AG10803 (cell line): ENCODE measurements at regions not wholly inside any gene's neighbourhood (a gene's known extent, or its start where the extent isn't known, plus 50 kb on each side); places are given as distances from the start of the nearest gene placed in this dataset.
"Not testable (repeated sequence)": the region's sequence is repeated elsewhere in the genome, so short reads cannot be mapped to it uniquely, and the experiment has no call there.

ENCODE experiments used
- DNase-seq: peaks from one replicate; pipeline ENCODE4 v3.0.0; 2010; ENCODE audit warnings: low read depth
- H3K4me3 ChIP-seq: 2 replicates; pipeline ENCODE4 v1.5.1; 2011; ENCODE audit warnings: mild to moderate bottlenecking, low read length, control low read depth
- CTCF ChIP-seq: conservative IDR thresholded peaks from 2 replicates; pipeline ENCODE4 v1.5.1; 2011; ENCODE audit warnings: mild to moderate bottlenecking, low read length, control low read depth, inconsistent platforms

GRCh38 chr18:11468120-11468519 lies 141.3 kb upstream of the SLC35G4 start:
- no peak for TF ChIP-seq CTCF
- H3K4me3 ChIP-seq, result no peak overlapping the region
- DNase-seq, result no peak

- H3K4me3 ChIP-seq, result no peak overlapping the region
- no peak for DNase-seq
- TF ChIP-seq CTCF, result no peak
Measured at GRCh38 chr18:11467611-11468010, 141.8 kb upstream of the SLC35G4 start.

- no peak overlapping the region for H3K4me3 ChIP-seq
- no peak for TF ChIP-seq CTCF
- DNase-seq, result no peak
Measured at GRCh38 chr18:11464129-11464528, 145.3 kb upstream of the SLC35G4 start.

GRCh38 chr18:11458447-11458846 lies 150.9 kb upstream of the SLC35G4 start:
- TF ChIP-seq CTCF, result no peak
- H3K4me3 ChIP-seq, result no peak overlapping the region
- no peak for DNase-seq

- DNase-seq, H3K4me3 ChIP-seq: not testable (repeated sequence)
Measured at GRCh38 chr18:11457853-11458252, 151.5 kb upstream of the SLC35G4 start.

- H3K4me3 ChIP-seq, result no peak overlapping the region
- TF ChIP-seq CTCF, result no peak
Measured at GRCh38 chr18:11454040-11454439, 155.4 kb upstream of the SLC35G4 start.

GRCh38 chr18:11444169-11444568 lies 165.2 kb upstream of the SLC35G4 start:
- H3K4me3 ChIP-seq, DNase-seq: not testable (repeated sequence)

More at GRCh38 chr18:11454040-11454439, 155.4 kb upstream of the SLC35G4 start:
- DNase-seq, result no peak

GRCh38 chr18:11437046-11437445 lies 172.3 kb upstream of the SLC35G4 start:
- peak; percentile 2 for DNase-seq

More at GRCh38 chr18:11437046-11437445, 172.3 kb upstream of the SLC35G4 start:
- H3K4me3 ChIP-seq, result no peak overlapping the region
- no peak for TF ChIP-seq CTCF
